HG02852 (cell line): ENCODE measurements at regions not wholly inside any gene's neighbourhood (a gene's known extent, or its start where the extent isn't known, plus 50 kb on each side); places are given as distances from the start of the nearest gene placed in this dataset.

ENCODE experiments used
- ATAC-seq: cut with Tn5 transposase; IDR thresholded peaks from one replicate; pipeline ENCODE4 v1.9.1; 2021; ENCODE audit warnings: mild to moderate bottlenecking, moderate library complexity; ENCODE audit not compliant: unreplicated experiment

- no peak for ATAC-seq
These were observed 92.3 kb upstream of the UPP2 start for GRCh38 chr2:158009399-158009798.

DNA sequence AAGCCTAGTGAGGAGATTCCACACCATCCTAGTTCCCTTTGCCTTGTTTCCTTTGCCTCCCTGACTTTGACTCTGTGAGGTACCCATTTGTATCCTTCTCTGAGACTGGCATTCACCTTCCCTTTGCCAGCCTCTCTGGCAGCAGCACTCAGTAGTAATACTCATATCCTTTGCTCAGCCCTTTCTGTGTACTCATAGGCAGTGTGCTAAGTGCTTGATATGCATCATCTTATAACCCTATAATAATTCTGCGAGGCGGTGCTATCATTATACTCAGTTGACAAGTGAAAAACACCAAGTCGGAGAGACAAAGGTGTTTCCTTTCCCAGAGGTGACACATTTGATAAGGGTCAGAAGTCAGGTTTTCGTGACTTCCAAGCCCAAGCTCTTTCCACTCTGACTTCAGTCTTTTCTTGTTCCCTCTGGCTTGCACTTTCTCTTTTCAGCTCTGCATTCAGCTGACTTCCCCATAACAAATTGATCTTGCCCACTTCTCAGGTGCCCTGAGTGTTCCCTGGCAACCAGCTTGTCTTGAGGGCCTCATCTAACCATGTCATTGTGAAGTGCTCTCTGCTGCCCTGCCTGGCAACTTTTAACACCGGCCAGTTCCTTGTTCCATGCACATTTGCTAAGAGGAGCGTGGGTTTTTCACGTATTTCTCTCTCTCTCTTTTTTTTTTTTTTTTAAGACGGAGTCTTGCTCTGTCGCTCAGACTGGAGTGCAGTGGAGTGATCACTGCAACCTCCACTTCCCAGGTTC is 94.5 kb upstream of the UPP2 start:
- ATAC-seq, result no peak

GRCh38 chr2:158004126-158004764 is 97.4 kb upstream of the UPP2 start:
- no peak for ATAC-seq

DNA sequence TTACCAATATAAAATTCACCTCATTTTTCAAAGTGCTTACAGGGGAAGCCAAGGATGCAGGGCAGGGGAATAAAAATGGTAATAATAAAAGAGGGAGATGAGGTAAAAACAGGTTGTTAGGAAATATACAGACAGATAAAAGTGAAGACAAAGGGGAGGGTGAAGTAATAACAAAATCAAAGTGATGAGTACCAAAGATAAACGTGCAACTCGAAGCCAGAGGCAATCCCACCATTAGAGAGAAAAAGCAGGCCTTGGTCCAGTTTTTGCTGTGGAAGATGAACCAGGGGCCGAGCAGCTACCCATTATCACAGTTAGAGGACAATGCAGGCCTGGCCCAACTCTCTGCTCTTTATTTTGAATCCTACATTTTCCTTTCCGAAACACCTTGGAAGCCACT is 99.6 kb upstream of the UPP2 start:
- ATAC-seq, result no peak

- ATAC-seq, result no peak
These were observed 104.9 kb upstream of the UPP2 start for GRCh38 chr2:157996799-157997198.

DNA sequence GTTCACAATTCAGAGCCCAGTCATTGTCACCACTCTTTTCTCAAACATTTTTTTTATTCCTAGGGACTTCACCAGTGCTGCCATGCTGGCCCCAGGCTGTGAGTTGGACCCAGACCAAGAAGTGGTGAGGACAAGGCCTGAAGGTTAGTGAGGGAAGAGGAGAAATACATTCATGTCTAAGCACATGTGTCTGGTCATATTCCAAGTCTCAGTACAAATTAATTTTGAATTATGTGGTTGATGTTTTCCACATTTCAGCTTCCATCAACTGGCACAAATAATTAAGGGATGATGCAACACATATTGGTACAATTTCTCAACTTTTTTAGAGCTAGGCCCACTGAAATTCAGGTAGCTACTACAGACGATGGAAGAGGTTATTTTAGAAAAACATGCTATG is 106.6 kb upstream of the UPP2 start:
- no peak for ATAC-seq

DNA sequence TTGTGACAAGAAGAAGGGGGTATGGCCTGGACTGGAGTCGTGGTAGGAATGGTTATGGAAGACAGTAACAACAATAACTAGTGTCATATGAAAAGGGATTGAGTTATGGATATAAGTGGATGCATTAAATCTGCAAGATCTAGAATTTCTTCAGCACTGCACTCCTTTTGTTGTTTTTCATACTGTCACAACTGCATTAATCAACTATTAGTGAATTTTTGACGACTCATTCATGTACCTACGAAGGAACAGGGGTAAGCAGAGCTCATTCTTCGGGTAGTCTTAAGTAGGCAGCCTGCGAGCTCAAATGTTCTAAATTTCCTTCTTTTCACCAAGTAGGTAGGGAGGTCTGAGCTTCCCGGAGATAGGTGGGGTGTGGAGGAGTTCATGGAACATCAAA is 109.7 kb upstream of the UPP2 start:
- ATAC-seq, result no peak

- ATAC-seq, result no peak
These were observed 111.5 kb upstream of the UPP2 start for GRCh38 chr2:157990173-157990572.

GRCh38 chr2:157989227-157989626 is 112.4 kb upstream of the UPP2 start:
- no peak for ATAC-seq

- no peak for ATAC-seq
These were observed 110.6 kb upstream of the ACVR1 start for GRCh38 chr2:157986761-157987160.

- no peak for ATAC-seq
These were observed 108.7 kb upstream of the ACVR1 start for GRCh38 chr2:157984866-157985265.

GRCh38 chr2:157980020-157980419 is 103.9 kb upstream of the ACVR1 start:
- ATAC-seq, result no peak

DNA sequence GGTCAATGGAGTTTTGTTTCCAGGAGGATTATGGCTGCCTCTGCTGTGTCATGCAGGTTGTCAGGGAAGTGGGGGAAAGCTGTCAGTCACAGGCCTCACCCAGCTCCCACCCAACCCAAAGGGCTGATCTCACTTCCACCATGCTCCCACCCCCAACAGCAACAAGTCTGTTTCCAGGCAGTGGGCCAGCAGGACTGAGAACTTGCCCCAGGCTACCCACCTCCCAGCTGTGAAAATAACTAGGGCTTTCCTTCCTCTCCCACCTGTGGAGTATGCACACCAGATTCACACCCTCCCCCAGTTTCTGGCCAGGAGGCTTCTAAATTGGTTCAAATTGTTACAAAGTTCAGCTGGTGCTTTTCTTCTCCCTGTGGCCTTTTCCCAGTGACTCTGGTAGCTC is 95.6 kb upstream of the ACVR1 start:
- ATAC-seq, result no peak

DNA sequence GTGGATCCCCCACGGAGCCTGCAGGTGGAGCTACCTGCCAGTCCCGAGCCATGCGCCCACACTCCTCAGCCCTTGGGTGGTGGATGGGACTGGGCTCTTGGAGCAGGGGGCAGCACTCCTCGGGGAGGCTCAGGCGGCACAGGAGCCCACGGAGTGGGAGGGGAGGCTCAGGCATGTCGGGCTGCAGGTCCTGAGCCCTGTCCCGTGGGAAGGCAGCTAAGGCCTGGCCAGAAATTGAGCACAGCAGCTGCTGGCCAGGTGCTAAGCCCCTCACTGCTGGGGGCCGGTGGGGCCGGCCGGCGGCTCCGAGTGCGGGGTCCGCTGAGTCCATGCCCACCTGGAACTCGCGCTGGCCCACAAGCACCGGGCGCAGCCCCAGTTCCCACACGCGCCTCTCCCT is 91.7 kb upstream of the ACVR1 start:
- no peak for ATAC-seq

DNA sequence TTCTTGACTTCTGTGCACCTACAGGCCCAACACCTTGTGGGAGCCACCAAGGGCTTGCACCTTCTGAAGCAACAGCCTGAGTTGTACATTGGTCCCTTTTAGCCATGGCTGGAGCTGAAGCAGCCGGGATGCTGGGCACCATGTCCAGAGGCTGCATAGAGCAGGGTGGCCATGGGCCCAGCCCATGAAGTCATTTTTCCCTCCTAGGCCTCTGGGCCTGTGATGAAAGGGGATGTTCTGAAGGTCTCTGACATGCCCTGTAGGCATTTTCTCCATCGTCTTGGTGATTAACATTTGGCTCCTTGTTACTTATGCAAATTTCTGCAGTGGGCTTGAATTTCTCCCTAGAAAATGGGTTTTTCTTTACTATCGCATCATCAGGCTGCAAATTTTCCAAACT is 83.1 kb upstream of the ACVR1 start:
- no peak for ATAC-seq

GRCh38 chr2:157957596-157957995 is 81.5 kb upstream of the ACVR1 start:
- no peak for ATAC-seq

DNA sequence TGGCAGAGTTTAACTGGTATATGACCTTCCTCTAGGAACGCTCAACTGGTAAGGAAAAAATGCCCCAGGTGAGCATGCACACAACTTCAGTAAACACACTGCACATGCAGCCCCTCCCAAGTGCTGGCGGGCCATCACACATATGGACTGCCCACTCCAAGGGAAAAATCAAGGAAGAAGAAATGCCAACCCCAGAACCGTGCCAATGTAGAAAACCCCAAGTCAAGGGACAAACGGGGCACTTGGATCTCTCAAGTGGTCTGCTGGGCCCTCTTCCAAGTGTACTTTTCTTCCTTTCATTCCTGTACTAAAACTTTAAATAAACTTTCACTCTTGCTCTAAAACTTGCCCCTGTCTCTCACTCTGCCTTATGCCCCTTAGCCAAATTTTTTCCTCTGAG is 76.4 kb upstream of the ACVR1 start:
- no peak for ATAC-seq

GRCh38 chr2:157948856-157949255 is 72.7 kb upstream of the ACVR1 start:
- ATAC-seq, result no peak

DNA sequence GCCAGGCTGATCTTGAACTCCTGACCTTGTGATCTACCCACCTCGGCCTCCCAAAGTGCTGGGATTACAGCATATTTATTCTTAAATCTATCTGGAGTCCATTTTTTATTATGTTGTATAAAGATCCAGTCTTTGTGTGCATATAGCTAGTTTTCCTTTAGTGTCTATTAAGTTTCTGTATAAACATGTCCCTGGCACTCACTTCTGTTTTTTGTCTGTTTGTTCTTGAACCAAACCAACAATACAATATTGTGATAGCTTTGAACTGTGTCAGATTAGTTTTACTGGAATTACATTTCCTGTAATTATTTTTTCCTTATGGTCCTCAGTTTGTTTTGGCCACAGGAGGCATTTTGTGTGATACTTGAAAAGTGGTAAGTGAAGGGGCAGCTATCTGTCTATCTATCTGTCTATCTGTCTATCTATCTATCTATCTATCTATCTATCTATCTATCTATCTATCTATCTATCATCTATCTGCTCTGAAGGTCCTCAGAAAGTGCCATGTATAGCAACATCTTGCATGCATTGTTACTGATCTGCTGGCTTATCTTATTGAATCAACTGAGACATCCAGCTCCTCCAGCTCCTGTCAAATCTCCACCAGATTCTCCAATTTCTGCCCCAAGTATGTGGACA is 70.9 kb upstream of the ACVR1 start:
- no peak for ATAC-seq

DNA sequence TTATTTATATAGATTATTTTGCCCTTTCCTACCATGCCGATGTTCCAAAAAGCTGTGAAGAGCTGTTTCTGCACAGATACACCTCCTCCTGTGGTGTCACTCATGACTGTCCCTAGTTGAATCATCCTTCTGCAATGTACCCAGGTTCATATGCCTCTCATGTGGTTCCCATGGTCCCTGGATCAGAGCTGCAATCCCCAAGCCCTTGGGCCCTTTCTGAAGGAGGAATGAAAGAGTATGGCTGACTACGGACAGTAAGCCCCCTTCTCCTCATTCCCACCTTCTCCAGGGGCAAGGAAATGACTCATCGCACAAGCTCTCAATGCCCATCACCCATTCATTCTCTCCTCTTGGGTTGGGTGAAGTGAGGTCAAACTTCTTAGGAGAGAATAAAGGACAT is 63.9 kb upstream of the ACVR1 start:
- no peak for ATAC-seq

- ATAC-seq, result no peak
These were observed 62.4 kb upstream of the ACVR1 start for GRCh38 chr2:157938556-157938955.

DNA sequence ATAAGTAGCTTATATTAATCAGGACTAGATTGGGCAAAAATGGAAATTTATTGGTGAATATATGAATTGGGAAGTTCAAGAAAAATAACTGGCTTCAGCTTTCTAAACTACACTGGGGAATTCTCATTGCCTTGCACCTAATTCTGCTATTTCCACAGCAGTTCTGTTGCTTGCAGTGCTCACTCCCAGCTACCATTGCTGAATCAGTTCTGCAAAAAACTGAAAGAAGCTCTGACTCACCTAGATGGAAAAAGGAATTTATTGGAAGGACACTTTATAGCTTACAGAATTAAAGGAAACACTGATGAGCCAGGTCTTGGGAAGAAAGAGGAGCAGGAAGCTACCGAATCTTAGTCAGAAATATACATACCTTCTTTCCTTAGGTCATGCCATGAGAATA is 60.3 kb upstream of the ACVR1 start:
- ATAC-seq, result no peak
